A549 (cell line): ENCODE measurements at regions not wholly inside any gene's neighbourhood (a gene's known extent, or its start where the extent isn't known, plus 50 kb on each side); places are given as distances from the start of the nearest gene placed in this dataset.

Source experiments
- ATAC-seq, 2 experiments: fragments of 200-7000 bp in 1 of 2; fragments of >200 bp in 1 of 2; cut with Nextera tagmentation in 1 of 2; cut with Tn5 transposase in 1 of 2; 3 replicates each; pipeline versions ENCODE4 v1.8.0 to v1.9.1; 2018 to 2020; ENCODE audit warnings: mild to moderate bottlenecking in 1 of 2, moderate library complexity in 1 of 2
- CTCF ChIA-PET: fragments of 300-600 bp; sonication (Branson Sonifier 250); formaldehyde crosslinking; extraction: SDS; loops from one replicate; lab custom pipeline; 2021; ENCODE audit warnings: antibody characterized with exemption, inconsistent platforms; lab: Yijun Ruan, JAX
- POLR2A ChIA-PET: fragments of 350-600 bp; formaldehyde crosslinking; extraction: SDS; loops from one replicate; lab custom pipeline; 2021; ENCODE audit warnings: antibody characterized with exemption, inconsistent platforms; lab: Yijun Ruan, JAX
- DNase-seq, 2 experiments: peaks; one replicate each; pipeline versions ENCODE4 v3.0.0 to v3.0.0-alpha.2; 2011 to 2016; ENCODE audit warnings: low read depth in 1 of 2, low spot score in 1 of 2
- FAIRE-seq: peaks from 2 replicates; lab custom pipeline; 2011; peaks lifted over from hg19 to GRCh38; lab: Jason Lieb, UNC
- H3K27ac ChIP-seq, 2 experiments: fragments of >200 bp; sonication (Bioruptor Twin); formaldehyde crosslinking; 3 replicates each; pipeline ENCODE4 v1.5.1; 2016 to 2017
- H3K4me1 ChIP-seq: fragments of >200 bp; sonication (Bioruptor Twin); formaldehyde crosslinking; 3 replicates; pipeline ENCODE4 v1.6.1; 2016
- H3K4me2 ChIP-seq: fragments of >200 bp; sonication (Bioruptor Twin); formaldehyde crosslinking; 3 replicates; pipeline ENCODE4 v1.6.1; 2016
- H3K4me3 ChIP-seq: fragments of >200 bp; sonication (Bioruptor Twin); formaldehyde crosslinking; 3 replicates; pipeline ENCODE4 v1.5.1; 2016
- H3K9me3 ChIP-seq: fragments of >200 bp; sonication (Bioruptor Twin); formaldehyde crosslinking; 3 replicates; pipeline ENCODE4 v1.6.1; 2016
- CEBPB ChIP-seq, 2 experiments: fragments of >200 bp in 1 of 2; sonication (Bioruptor Twin) in 1 of 2; formaldehyde crosslinking in 1 of 2; IDR thresholded peaks; 2 replicates each; pipeline ENCODE4 v1.6.1; 2012 to 2016
- FOSL2 ChIP-seq, 2 experiments: fragments of 450-650 bp in 1 of 2; fragments of >200 bp in 1 of 2; sonication (Bioruptor Twin) in 1 of 2; formaldehyde crosslinking; IDR thresholded peaks; 2 replicates each; pipeline versions ENCODE4 v1.5.0 to v1.6.1; 2016 to 2020; ENCODE audit warnings: mild to moderate bottlenecking in 1 of 2, moderate library complexity in 1 of 2
- HES2 ChIP-seq: fragments of >200 bp; sonication (Bioruptor Twin); formaldehyde crosslinking; IDR thresholded peaks from 2 replicates; pipeline ENCODE4 v1.6.1; 2016
- HOXA7 ChIP-seq: fragments of 250-450 bp; sonication (Bioruptor Pico); IDR thresholded peaks from 2 replicates; pipeline ENCODE4 v1.5.0; 2020; ENCODE audit warnings: mild to moderate bottlenecking, moderate library complexity
- JUN ChIP-seq, 2 experiments: fragments of >200 bp; sonication (Bioruptor Twin); formaldehyde crosslinking; IDR thresholded peaks; 2 replicates in 1 of 2; 3 replicates in 1 of 2; pipeline ENCODE4 v1.6.1; 2016 to 2017
- MAX ChIP-seq: IDR thresholded peaks from 2 replicates; pipeline ENCODE4 v1.6.1; 2012
- MYC ChIP-seq: IDR thresholded peaks from 2 replicates; pipeline ENCODE4 v1.6.1; 2012; ENCODE audit warnings: mild to moderate bottlenecking, inconsistent platforms, low read length, improper control_type of control experiment, borderline replicate concordance
- PHF8 ChIP-seq: fragments of 200-600 bp; sonication (generic); IDR thresholded peaks from 2 replicates; pipeline ENCODE4 v1.6.1; 2016; ENCODE audit warnings: low read depth, mild to moderate bottlenecking, antibody characterized with exemption, moderate library complexity, borderline replicate concordance
- POLR2A ChIP-seq: IDR thresholded peaks from 2 replicates; pipeline ENCODE4 v1.6.1; 2012; ENCODE audit warnings: mild to moderate bottlenecking, low read length
- POLR2AphosphoS2 ChIP-seq: conservative IDR thresholded peaks from 2 replicates; pipeline ENCODE4 v1.6.1; 2012; ENCODE audit warnings: low read length, improper control_type of control experiment, inconsistent platforms
- REST ChIP-seq: fragments of 200-600 bp; sonication (generic); IDR thresholded peaks from 2 replicates; pipeline ENCODE4 v1.6.1; 2016; ENCODE audit warnings: antibody characterized with exemption, mild to moderate bottlenecking, moderate library complexity
- SMC3 ChIP-seq: fragments of >200 bp; sonication (Bioruptor Twin); formaldehyde crosslinking; IDR thresholded peaks from 3 replicates; pipeline ENCODE4 v1.6.1; 2018; ENCODE audit warnings: inconsistent platforms
- TP53 ChIP-seq: fragments of 250-450 bp; sonication (Bioruptor Pico); IDR thresholded peaks from 2 replicates; pipeline ENCODE4 v1.5.0; 2021; ENCODE audit warnings: mild to moderate bottlenecking, moderate library complexity
- ZSCAN20 ChIP-seq: fragments of 250-450 bp; sonication (Bioruptor Pico); IDR thresholded peaks from 2 replicates; pipeline ENCODE4 v1.8.0; 2022; ENCODE audit warnings: mild to moderate bottlenecking, moderate library complexity
- WGBS: methylation state at CpG from one replicate; pipeline ENCODE4 v1.1.6; 2017; ENCODE audit errors: missing lambda C conversion rate; 5-methylcytosine and 5-hydroxymethylcytosine counted together
- TF ChIP-seq, protein P1 (sequence below): fragments of 450-650 bp; IDR thresholded peaks from 2 replicates; pipeline ENCODE4 v1.6.1; 2014; ENCODE audit warnings: antibody characterized with exemption
- TF ChIP-seq, protein P2 (sequence below): fragments of 250-450 bp; sonication (Bioruptor Pico); IDR thresholded peaks from 2 replicates; pipeline ENCODE4 v1.5.0; 2020; ENCODE audit warnings: low read depth, mild to moderate bottlenecking, moderate library complexity

DNA sequence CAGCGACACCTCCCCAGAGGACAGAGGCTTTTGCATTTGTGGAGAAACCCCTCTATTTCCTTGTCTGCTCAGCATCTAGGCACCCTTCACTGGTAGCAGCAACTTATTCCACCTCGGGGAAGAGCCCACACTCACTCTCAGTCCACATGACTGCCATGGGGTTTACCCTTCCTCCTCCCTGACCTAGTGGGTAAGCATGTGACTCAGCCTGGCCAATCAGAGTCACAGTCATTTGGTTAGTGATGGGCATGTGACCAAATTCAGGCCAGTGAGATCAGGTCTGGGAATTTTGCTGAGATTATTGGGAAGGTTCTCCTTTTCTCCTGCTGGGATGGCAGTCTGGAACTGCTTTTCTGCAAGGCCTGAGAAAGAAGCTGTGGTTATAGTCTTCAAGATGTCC lies 145.7 kb upstream of the PHACTR3 start:
- Histone ChIP-seq H3K4me2 (no peak overlapping the region), H3K4me1 (no peaks in the 10 kb centered on the region), H3K27ac (no peak overlapping the region), H3K9me3 (0 out of 3 replicates have a peak, but pooled peaks cover 3% of the 10 kb centered on the region), H3K4me3 (no peak overlapping the region)
- 20% methylated on average over 2 of the region's 2 CpGs for WGBS
- CTCF ChIA-PET = interaction anchor here (1.3 kb wide), 1 partner anchor 371 kb away, joined by 5 read pairs; no protein-coding TSS in a partner anchor
- POLR2A ChIA-PET = interaction anchor here (0.5 kb wide), 1 partner anchor 13 kb away, joined by 4 read pairs; no protein-coding TSS in a partner anchor
- TF ChIP-seq, protein P1, sequence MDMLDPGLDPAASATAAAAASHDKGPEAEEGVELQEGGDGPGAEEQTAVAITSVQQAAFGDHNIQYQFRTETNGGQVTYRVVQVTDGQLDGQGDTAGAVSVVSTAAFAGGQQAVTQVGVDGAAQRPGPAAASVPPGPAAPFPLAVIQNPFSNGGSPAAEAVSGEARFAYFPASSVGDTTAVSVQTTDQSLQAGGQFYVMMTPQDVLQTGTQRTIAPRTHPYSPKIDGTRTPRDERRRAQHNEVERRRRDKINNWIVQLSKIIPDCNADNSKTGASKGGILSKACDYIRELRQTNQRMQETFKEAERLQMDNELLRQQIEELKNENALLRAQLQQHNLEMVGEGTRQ = peak; percentile 59
- TF ChIP-seq JUN (IDR thresholded peaks at IDR 0.05) = no peak
- ATAC-seq (no peak), DNase-seq (no peak), FAIRE-seq (no peak)

DNA sequence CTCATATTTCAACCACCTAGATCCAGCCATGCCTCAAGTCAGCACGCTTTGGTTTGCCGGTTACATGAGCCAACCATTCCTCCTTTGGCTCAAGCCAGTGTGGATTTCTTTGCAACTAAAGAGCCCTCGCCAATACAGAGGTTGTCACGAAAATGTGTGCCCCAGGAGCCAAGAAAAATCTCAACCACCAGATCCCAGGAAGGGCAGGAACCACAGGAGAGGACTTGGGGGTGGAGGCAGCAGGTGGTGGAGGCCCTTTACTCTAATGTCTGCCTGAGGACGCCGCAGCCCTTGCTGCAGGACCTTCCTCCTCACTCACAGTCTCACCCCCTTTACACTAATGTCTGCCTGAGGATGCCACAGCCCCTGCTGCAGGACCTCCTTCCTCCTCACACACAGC lies 144.8 kb upstream of the PHACTR3 start:
- DNase-seq (no peak), ATAC-seq (no peak), FAIRE-seq (no peak)
- POLR2A ChIA-PET = no interaction called here
- CTCF ChIA-PET = interaction anchor here (1.3 to 2.1 kb wide), 2 partner anchors 36 to 372 kb away, joined by 5 read pairs; no protein-coding TSS in a partner anchor
- 42% methylated on average over 6 of the region's 6 CpGs for WGBS
- Histone ChIP-seq H3K4me3 (no peak overlapping the region), H3K27ac (no peak overlapping the region), H3K4me2 (no peak overlapping the region), H3K9me3 (0 out of 3 replicates have a peak, but pooled peaks cover 3% of the 10 kb centered on the region), H3K4me1 (no peaks in the 10 kb centered on the region)
- TF ChIP-seq SMC3 = no peak
- no peak for TF ChIP-seq PHF8
- no peak for TF ChIP-seq ZSCAN20 (CRISPR knock-in tag)
- TF ChIP-seq HOXA7 (CRISPR knock-in tag) = no peak
- no peak for TF ChIP-seq POLR2AphosphoS2
- no peak for TF ChIP-seq FOSL2 (IDR thresholded peaks at IDR 0.05)
- TF ChIP-seq FOSL2 (CRISPR knock-in tag; IDR thresholded peaks at IDR 0.05) = no peak
- no peak for TF ChIP-seq REST
- no peak for TF ChIP-seq HES2

GRCh38 chr20:59460352-59460751 lies 144.0 kb upstream of the PHACTR3 start:
- TF ChIP-seq CEBPB (IDR thresholded peaks at IDR 0.05) = no peak
- TF ChIP-seq, protein P2, sequence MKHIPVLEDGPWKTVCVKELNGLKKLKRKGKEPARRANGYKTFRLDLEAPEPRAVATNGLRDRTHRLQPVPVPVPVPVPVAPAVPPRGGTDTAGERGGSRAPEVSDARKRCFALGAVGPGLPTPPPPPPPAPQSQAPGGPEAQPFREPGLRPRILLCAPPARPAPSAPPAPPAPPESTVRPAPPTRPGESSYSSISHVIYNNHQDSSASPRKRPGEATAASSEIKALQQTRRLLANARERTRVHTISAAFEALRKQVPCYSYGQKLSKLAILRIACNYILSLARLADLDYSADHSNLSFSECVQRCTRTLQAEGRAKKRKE (CRISPR knock-in tag) = no peak
- no peak for TF ChIP-seq TP53
- no peak for TF ChIP-seq PHF8
- no peak for TF ChIP-seq MAX
- no peak for TF ChIP-seq JUN (IDR thresholded peaks at IDR 0.05)
- no peak for TF ChIP-seq MYC
- no peak for TF ChIP-seq HOXA7 (CRISPR knock-in tag)
- TF ChIP-seq POLR2A = no peak
- ATAC-seq (no peak), DNase-seq (no peak), FAIRE-seq (no peak)
- no peak overlapping the region for H3K4me3 ChIP-seq
- H3K4me2 ChIP-seq = no peak overlapping the region
- H3K27ac ChIP-seq = no peak overlapping the region
- no peaks in the 10 kb centered on the region for H3K4me1 ChIP-seq
- POLR2A ChIA-PET = no interaction called here
- 14% methylated on average over 8 of the region's 9 CpGs for WGBS
- 0 out of 3 replicates have a peak, but pooled peaks cover 3% of the 10 kb centered on the region for H3K9me3 ChIP-seq
- CTCF ChIA-PET = interaction anchor here (1.0 to 2.1 kb wide), 4 partner anchors 12 to 596 kb away, joined by 3 to 8 read pairs (median 4); no protein-coding TSS in a partner anchor
